WTC11 (cell line): ENCODE measurements at regions not wholly inside any gene's neighbourhood (a gene's known extent, or its start where the extent isn't known, plus 50 kb on each side); places are given as distances from the start of the nearest gene placed in this dataset.

ENCODE experiments used
- E2F5 ChIP-seq: sonication (generic); formaldehyde crosslinking; IDR thresholded peaks from 2 replicates; pipeline ENCODE4 v1.8.1; 2022; ENCODE audit warnings: mild to moderate bottlenecking, moderate library complexity, missing genetic modification reagents
- ELF4 ChIP-seq: sonication (generic); formaldehyde crosslinking; IDR thresholded peaks from 2 replicates; pipeline ENCODE4 v1.8.1; 2022; ENCODE audit warnings: low read depth, mild to moderate bottlenecking, moderate library complexity, missing genetic modification reagents
- FOXJ3 ChIP-seq: sonication (generic); formaldehyde crosslinking; IDR thresholded peaks from 2 replicates; pipeline ENCODE4 v1.9.0; 2021; ENCODE audit warnings: missing genetic modification reagents, mild to moderate bottlenecking, borderline replicate concordance
- KAT7 ChIP-seq: sonication (generic); formaldehyde crosslinking; IDR thresholded peaks from 2 replicates; pipeline ENCODE4 v1.8.1; 2023; ENCODE audit warnings: missing genetic modification reagents, mild to moderate bottlenecking, borderline replicate concordance
- NR3C1 ChIP-seq: sonication (generic); formaldehyde crosslinking; conservative IDR thresholded peaks from 2 replicates; pipeline ENCODE4 v1.8.1; 2023; ENCODE audit warnings: low read depth, mild to moderate bottlenecking, missing genetic modification reagents
- SP1 ChIP-seq: sonication (generic); formaldehyde crosslinking; conservative IDR thresholded peaks from 2 replicates; pipeline ENCODE4 v1.8.1; 2022; ENCODE audit warnings: missing genetic modification reagents
- TEAD4 ChIP-seq: sonication (generic); formaldehyde crosslinking; IDR thresholded peaks from 2 replicates; pipeline ENCODE4 v1.8.0; 2022; ENCODE audit warnings: mild to moderate bottlenecking, missing genetic modification reagents
- USF1 ChIP-seq: sonication (generic); formaldehyde crosslinking; IDR thresholded peaks from 2 replicates; pipeline ENCODE4 v1.8.0; 2022; ENCODE audit warnings: mild to moderate bottlenecking, missing genetic modification reagents
- ZNF121 ChIP-seq: sonication (generic); formaldehyde crosslinking; IDR thresholded peaks from 2 replicates; pipeline ENCODE4 v1.8.0; 2023; ENCODE audit warnings: missing genetic modification reagents
- TF ChIP-seq, protein P1 (sequence below): fragments of 200-600 bp; IDR thresholded peaks from 2 replicates; pipeline ENCODE4 v1.8.0; 2022; ENCODE audit warnings: antibody characterized with exemption
- TF ChIP-seq, protein P2 (sequence below): sonication (generic); formaldehyde crosslinking; IDR thresholded peaks from 2 replicates; pipeline ENCODE4 v1.8.1; 2023; ENCODE audit warnings: mild to moderate bottlenecking, missing genetic modification reagents, moderate library complexity
- TF ChIP-seq, protein P3 (sequence below): sonication (generic); formaldehyde crosslinking; IDR thresholded peaks from 2 replicates; pipeline ENCODE4 v1.8.0; 2022; ENCODE audit warnings: mild to moderate bottlenecking, missing genetic modification reagents

DNA sequence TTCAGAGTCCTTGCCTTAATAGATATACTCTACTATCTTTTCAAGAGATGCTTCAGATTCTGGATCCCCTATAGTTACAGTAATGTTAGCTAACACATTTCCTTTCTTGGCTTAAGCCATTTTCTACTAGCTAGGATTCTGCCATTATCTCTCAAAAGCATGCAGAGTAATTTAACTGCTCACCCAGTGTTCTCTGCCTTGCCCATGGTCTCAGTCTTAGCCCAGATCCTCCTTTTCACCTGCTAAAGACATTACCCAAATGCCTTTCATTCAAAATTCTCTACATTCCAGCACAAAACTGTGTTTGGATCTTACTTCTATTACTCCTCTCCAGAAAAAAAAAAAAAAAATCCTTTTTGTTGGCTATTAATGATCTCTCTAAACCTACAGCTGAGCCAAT lies 474.2 kb upstream of the LRRTM1 start:
- TF ChIP-seq, protein P1, sequence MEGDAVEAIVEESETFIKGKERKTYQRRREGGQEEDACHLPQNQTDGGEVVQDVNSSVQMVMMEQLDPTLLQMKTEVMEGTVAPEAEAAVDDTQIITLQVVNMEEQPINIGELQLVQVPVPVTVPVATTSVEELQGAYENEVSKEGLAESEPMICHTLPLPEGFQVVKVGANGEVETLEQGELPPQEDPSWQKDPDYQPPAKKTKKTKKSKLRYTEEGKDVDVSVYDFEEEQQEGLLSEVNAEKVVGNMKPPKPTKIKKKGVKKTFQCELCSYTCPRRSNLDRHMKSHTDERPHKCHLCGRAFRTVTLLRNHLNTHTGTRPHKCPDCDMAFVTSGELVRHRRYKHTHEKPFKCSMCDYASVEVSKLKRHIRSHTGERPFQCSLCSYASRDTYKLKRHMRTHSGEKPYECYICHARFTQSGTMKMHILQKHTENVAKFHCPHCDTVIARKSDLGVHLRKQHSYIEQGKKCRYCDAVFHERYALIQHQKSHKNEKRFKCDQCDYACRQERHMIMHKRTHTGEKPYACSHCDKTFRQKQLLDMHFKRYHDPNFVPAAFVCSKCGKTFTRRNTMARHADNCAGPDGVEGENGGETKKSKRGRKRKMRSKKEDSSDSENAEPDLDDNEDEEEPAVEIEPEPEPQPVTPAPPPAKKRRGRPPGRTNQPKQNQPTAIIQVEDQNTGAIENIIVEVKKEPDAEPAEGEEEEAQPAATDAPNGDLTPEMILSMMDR, result no peak
- no peak for TF ChIP-seq NR3C1 (CRISPR knock-in tag)
- no peak for TF ChIP-seq SP1 (CRISPR knock-in tag)
- TF ChIP-seq E2F5 (CRISPR knock-in tag), result no peak
- TF ChIP-seq, protein P2, sequence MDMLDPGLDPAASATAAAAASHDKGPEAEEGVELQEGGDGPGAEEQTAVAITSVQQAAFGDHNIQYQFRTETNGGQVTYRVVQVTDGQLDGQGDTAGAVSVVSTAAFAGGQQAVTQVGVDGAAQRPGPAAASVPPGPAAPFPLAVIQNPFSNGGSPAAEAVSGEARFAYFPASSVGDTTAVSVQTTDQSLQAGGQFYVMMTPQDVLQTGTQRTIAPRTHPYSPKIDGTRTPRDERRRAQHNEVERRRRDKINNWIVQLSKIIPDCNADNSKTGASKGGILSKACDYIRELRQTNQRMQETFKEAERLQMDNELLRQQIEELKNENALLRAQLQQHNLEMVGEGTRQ, result no peak
- no peak for TF ChIP-seq ZNF121 (CRISPR knock-in tag)
- TF ChIP-seq ELF4 (CRISPR knock-in tag), result no peak
- no peak for TF ChIP-seq KAT7 (CRISPR knock-in tag)
- no peak for TF ChIP-seq USF1 (CRISPR knock-in tag)
- no peak for TF ChIP-seq FOXJ3
- no peak for TF ChIP-seq TEAD4
- TF ChIP-seq, protein P3, sequence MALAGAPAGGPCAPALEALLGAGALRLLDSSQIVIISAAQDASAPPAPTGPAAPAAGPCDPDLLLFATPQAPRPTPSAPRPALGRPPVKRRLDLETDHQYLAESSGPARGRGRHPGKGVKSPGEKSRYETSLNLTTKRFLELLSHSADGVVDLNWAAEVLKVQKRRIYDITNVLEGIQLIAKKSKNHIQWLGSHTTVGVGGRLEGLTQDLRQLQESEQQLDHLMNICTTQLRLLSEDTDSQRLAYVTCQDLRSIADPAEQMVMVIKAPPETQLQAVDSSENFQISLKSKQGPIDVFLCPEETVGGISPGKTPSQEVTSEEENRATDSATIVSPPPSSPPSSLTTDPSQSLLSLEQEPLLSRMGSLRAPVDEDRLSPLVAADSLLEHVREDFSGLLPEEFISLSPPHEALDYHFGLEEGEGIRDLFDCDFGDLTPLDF (CRISPR knock-in tag), result no peak
